Psoas muscle (tissue), 7 donors: ENCODE measurements at regions not wholly inside any gene's neighbourhood (a gene's known extent, or its start where the extent isn't known, plus 50 kb on each side); places are given as distances from the start of the nearest gene placed in this dataset.
"Not testable (repeated sequence)": the region's sequence is repeated elsewhere in the genome, so short reads cannot be mapped to it uniquely, and the experiment has no call there.

Experiments used
- ATAC-seq, 4 donors: fragments of 200-7000 bp; cut with Tn5 transposase; one replicate each; pipeline ENCODE4 v1.9.1; 2020; ENCODE audit warnings: moderate library complexity in 3 of 4, mild to moderate bottlenecking in 2 of 4
- DNase-seq, 2 donors: peaks; one replicate each; pipeline ENCODE4 v3.0.0-alpha.2; 2020
- H3K27ac ChIP-seq: fragments of 200-600 bp; one replicate; pipeline ENCODE4 v1.8.0; 2022
- H3K27me3 ChIP-seq, 3 donors: fragments of 200-600 bp in 1 of 3; one replicate each; pipeline versions ENCODE4 v1.6.1 to v1.8.0; 2013 to 2022; ENCODE audit warnings: low read length in 2 of 3, mild to moderate bottlenecking in 2 of 3, moderate library complexity in 1 of 3; ENCODE audit not compliant: insufficient read depth in 3 of 3
- H3K36me3 ChIP-seq, 2 donors: fragments of 200-600 bp in 1 of 2; one replicate each; pipeline versions ENCODE4 v1.6.1 to v1.8.0; 2013 to 2022; ENCODE audit warnings: low read depth in 1 of 2, mild to moderate bottlenecking in 1 of 2, moderate library complexity in 1 of 2; ENCODE audit not compliant: insufficient read depth in 1 of 2
- H3K4me1 ChIP-seq: fragments of 200-600 bp; one replicate; pipeline ENCODE4 v1.8.0; 2022
- H3K4me3 ChIP-seq: fragments of 200-600 bp; one replicate; pipeline ENCODE4 v1.8.0; 2022; ENCODE audit warnings: mild to moderate bottlenecking
- H3K9me3 ChIP-seq: fragments of 200-600 bp; one replicate; pipeline ENCODE4 v1.8.0; 2022
- CTCF ChIP-seq: fragments of 200-600 bp; IDR thresholded peaks from one replicate; pipeline ENCODE4 v1.8.0; 2022; ENCODE audit warnings: antibody characterized with exemption
- WGBS, 3 donors: extraction: QIAGEN DNeasy Blood & Tissue Kit; methylation state at CpG; one replicate each; pipeline versions ENCODE4 v1.1.6 to v1.1.7; 2013; 5-methylcytosine and 5-hydroxymethylcytosine counted together
- intact Hi-C, 2 donors: fragments of 100-400 bp; cut with DNase I; formaldehyde crosslinking; loops; one replicate each; pipeline versions ENCODE4 v1.11.0 to v1.14.2; 2022
- donor health status: healthy with polysubstance abuse.
- donor health status: DM: no; HTN: no; CAD: no; lungs with moderate emphysema.
- donor health status: Bipolar disorder and iron deficiency.
- donor health status: healthy.
- donor health status: DM: yes; HTN: yes; CAD: no.
- donor health status: DM: no; HTN: no; CAD: no.
- donor health status: DM: yes; HTN: yes; CAD: no.

- TF ChIP-seq CTCF, result no peak
- ATAC-seq (no peak), DNase-seq (no peak)
- Histone ChIP-seq H3K27me3 (no peaks in the 10 kb centered on the region), H3K9me3 (no peaks in the 10 kb centered on the region), H3K4me1 (peaks cover 6% of the 10 kb centered on the region), H3K27ac (no peak overlapping the region), H3K4me3 (no peak overlapping the region), H3K36me3 (peaks cover 0 to 2% of the 10 kb centered on the region in 2 donors)
- intact Hi-C loops, result no loop called here
Observed at GRCh38 chr5:125668884-125669283, 754.3 kb upstream of the GRAMD2B start.

- no peak for TF ChIP-seq CTCF
- Histone ChIP-seq H3K27ac (no peak overlapping the region), H3K4me1 (peaks cover 6% of the 10 kb centered on the region), H3K36me3 (peaks cover 0 to 2% of the 10 kb centered on the region in 2 donors), H3K27me3 (no peaks in the 10 kb centered on the region), H3K4me3 (no peak overlapping the region), H3K9me3 (no peaks in the 10 kb centered on the region)
- ATAC-seq (no peak), DNase-seq (no peak)
- intact Hi-C loops, result no loop called here
- WGBS, 3 donors, result 77 to 88% (median 81%) methylated on average over 4 of the region's 4 CpGs
Observed at GRCh38 chr5:125673359-125673950, 749.8 kb upstream of the GRAMD2B start.

- no peak overlapping the region for H3K4me3 ChIP-seq
- intact Hi-C loops, result no loop called here
- no peak for TF ChIP-seq CTCF
- H3K27ac ChIP-seq, result no peak overlapping the region
- no peaks in the 10 kb centered on the region for H3K36me3 ChIP-seq
- DNase-seq, result no peak
- no peaks in the 10 kb centered on the region for H3K27me3 ChIP-seq
- no peak for ATAC-seq
- no peaks in the 10 kb centered on the region for H3K4me1 ChIP-seq
- WGBS, 3 donors, result 92 to 96% (median 93%) methylated on average over 1 of the region's 1 CpG
- no peaks in the 10 kb centered on the region for H3K9me3 ChIP-seq
Observed at GRCh38 chr5:125679522-125679921, 743.7 kb upstream of the GRAMD2B start.

GRCh38 chr5:125683669-125684068 is 739.5 kb upstream of the GRAMD2B start:
- intact Hi-C loops, result no loop called here
- Histone ChIP-seq H3K4me3 (no peak overlapping the region), H3K36me3 (no peaks in the 10 kb centered on the region), H3K9me3 (no peaks in the 10 kb centered on the region), H3K4me1 (no peaks in the 10 kb centered on the region), H3K27ac (no peak overlapping the region), H3K27me3 (no peaks in the 10 kb centered on the region)
- DNase-seq (no peak), ATAC-seq (no peak)
- no peak for TF ChIP-seq CTCF

- no peak overlapping the region for H3K4me3 ChIP-seq
- no peaks in the 10 kb centered on the region for H3K36me3 ChIP-seq
- H3K9me3 ChIP-seq, result no peaks in the 10 kb centered on the region
- ATAC-seq (no peak), DNase-seq (no peak)
- H3K27me3 ChIP-seq, result no peaks in the 10 kb centered on the region
- no peaks in the 10 kb centered on the region for H3K4me1 ChIP-seq
- intact Hi-C loops, result no loop called here
- no peak for TF ChIP-seq CTCF
- H3K27ac ChIP-seq, result no peak overlapping the region
Observed at GRCh38 chr5:125685771-125686170, 737.4 kb upstream of the GRAMD2B start.

GRCh38 chr5:125691738-125692530 is 731.3 kb upstream of the GRAMD2B start:
- H3K4me1 ChIP-seq, H3K27ac ChIP-seq, DNase-seq, H3K9me3 ChIP-seq, H3K4me3 ChIP-seq, intact Hi-C loops, ATAC-seq, H3K36me3 ChIP-seq, H3K27me3 ChIP-seq: not testable (repeated sequence)
- WGBS, 3 donors, result 74 to 87% (median 77%) methylated on average over 7 of the region's 7 CpGs
